ENCODE measurements at regions not wholly inside any gene's neighbourhood (a gene's known extent, or its start where the extent isn't known, plus 50 kb on each side); places are given as distances from the start of the nearest gene placed in this dataset.

DNA sequence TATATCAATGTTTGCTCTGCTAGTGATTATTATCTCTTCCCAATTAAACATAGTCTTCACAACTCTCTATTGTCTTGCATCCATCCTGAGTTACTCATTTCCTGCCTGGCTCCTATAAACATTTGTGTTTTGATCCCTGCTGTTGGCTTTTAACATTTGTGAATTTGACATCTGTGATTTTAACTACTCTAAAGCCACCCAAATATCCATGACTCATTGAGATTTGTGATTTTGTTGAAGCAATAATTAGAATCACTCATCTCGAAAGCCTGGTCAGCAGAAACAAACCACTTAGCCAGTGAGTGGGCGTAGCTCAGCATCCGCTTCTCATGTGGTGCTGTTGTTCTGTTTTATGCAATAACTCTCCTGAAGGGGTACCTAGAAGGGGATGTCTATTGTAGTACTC lies 174.3 kb upstream of the ZBTB20 start:
- no peak for DNase-seq (ENCODE audit: extremely low spot score, insufficient read length, low read depth)
- no peak for FAIRE-seq

GRCh38 chr3:115322901-115323300 lies 175.8 kb upstream of the ZBTB20 start:
- no peak for DNase-seq (ENCODE audit: extremely low spot score, insufficient read length, low read depth)
- no peak for FAIRE-seq

DNA sequence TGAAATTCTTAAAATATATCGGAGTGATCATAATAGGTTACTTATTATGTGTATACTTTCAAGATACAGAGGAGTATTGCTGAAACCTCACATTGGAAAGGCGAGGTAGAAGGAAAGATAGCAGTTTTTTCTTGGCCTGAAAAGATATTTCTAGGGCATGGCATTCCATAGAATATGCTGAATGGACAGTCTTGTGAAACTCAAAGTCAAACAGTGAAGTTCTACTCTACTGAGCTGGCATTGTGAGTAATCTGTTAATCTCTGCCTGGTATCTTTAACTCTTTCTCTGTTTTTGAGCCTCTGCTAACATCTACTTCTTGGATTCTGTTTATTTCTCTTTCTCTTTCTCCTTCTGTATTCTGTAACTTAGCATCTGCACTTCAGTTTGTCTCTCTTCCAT lies 176.3 kb upstream of the ZBTB20 start:
- DNase-seq (ENCODE audit: extremely low spot score, insufficient read length, low read depth) (no peak), FAIRE-seq (no peak)

- no peak for FAIRE-seq
- no peak for DNase-seq (ENCODE audit: extremely low spot score, insufficient read length, low read depth)
Measured at GRCh38 chr3:115324056-115324455, 177.0 kb upstream of the ZBTB20 start.

DNA sequence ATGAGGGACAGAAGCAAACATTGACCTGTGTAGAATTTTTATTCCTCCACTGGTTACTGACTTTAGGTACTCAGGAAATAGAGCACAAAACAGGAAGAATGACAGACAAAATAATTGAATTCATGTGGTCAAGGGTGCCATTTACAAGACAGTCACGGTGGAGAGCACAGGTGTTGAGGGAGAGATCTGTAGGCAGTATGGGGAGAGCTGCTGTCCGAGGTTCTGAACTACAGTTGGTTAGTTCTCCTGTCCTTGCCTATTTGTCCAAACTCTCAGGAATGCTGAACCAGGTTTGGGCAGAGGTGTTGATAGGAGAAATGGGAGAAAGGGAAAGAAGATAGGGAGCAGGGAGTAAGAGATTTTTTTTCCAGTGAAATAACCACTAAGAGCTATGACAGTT lies 178.5 kb upstream of the ZBTB20 start:
- FAIRE-seq = no peak

DNA sequence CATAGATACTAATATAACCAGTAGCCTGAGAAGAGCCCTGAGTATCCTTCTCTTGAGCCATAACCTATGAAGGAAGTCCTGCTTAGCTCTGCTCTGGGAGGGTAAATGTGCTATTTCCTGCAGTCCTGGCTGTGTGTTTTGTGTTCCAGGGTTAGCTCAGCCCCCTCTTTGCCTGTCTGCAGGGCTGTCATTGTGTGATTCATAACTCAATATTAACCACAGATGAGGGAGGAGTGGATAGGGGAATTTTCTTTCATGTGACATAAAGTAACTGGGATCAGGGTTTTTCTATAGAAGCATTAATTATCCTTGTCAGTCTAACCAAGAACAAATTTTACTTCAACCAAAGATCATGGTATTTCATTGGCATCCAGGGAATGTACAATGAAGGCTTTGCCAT lies 183.3 kb upstream of the ZBTB20 start:
- FAIRE-seq (no peak), DNase-seq (ENCODE audit: extremely low spot score, insufficient read length, low read depth) (no peak)

More for the DNA sequence above, 178.5 kb upstream of the ZBTB20 start:
- no peak for DNase-seq (ENCODE audit: extremely low spot score, insufficient read length, low read depth)

GRCh38 chr3:115332998-115333397 lies 185.9 kb upstream of the ZBTB20 start:
- FAIRE-seq (no peak), DNase-seq (ENCODE audit: extremely low spot score, insufficient read length, low read depth) (no peak)

DNA sequence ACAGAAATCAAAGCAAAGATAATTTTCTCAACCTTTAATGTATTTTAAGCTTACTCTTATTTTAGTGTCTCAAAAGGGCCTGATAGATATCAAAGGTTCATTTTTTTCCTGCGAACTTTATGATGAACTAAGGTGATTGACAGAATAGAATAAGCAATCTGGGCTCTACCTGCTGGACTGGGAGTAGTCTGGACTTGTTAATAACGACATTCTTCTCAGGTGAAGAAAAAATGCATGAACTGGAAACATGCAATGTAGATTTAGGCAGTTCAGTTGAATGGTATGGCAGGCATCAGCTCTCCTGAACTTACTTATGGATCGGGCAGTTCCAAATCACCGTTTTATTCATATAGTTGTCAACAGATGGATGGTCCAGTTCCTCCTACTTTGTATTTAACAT lies 189.7 kb upstream of the ZBTB20 start:
- no peak for DNase-seq (ENCODE audit: extremely low spot score, insufficient read length, low read depth)
- FAIRE-seq = no peak

DNA sequence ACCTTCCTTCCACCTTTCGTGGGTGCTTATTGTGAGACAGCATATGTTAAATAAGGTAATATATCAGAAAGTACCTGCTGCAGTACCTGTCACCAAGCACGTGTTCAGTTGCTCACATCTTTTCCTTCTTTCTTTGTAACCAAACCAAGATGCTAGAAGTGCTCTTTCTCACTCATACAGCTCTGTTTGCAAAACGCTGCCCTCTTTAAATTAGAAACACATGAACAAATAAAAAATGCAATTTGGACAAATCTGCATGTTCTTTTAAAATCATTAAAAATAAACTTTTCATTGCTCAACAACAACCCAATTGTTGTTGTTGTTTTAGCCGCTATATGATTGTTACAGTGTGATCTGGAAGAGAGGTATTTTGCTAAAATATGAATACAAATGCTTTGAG lies 193.5 kb upstream of the ZBTB20 start:
- FAIRE-seq = no peak

DNA sequence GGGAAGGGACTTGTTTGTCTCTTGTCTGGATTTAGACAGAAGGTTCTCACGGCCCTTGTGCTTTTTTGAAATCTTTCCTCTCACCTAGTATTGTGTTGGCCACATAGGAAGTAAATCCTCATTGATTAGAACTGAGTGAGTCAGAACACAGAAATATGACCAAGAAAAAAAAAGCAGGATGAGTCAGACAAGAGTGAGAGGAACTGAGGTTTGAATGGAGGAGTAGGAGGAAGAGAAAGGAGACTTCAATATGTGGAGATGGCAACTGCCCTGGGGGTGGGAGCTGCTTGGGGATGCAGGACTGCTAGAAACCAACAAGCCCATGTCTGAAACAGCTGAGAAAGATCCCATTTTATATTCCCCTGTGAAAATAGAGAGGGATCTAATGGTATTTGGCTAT lies 194.1 kb upstream of the ZBTB20 start:
- DNase-seq (ENCODE audit: extremely low spot score, insufficient read length, low read depth) = no peak

More for the DNA sequence above, 193.5 kb upstream of the ZBTB20 start:
- no peak for DNase-seq (ENCODE audit: extremely low spot score, insufficient read length, low read depth)

GRCh38 chr3:115347737-115348136 lies 200.6 kb upstream of the ZBTB20 start:
- no peak for DNase-seq (ENCODE audit: extremely low spot score, insufficient read length, low read depth)
- no peak for FAIRE-seq

More for the DNA sequence above, 194.1 kb upstream of the ZBTB20 start:
- FAIRE-seq = no peak

DNA sequence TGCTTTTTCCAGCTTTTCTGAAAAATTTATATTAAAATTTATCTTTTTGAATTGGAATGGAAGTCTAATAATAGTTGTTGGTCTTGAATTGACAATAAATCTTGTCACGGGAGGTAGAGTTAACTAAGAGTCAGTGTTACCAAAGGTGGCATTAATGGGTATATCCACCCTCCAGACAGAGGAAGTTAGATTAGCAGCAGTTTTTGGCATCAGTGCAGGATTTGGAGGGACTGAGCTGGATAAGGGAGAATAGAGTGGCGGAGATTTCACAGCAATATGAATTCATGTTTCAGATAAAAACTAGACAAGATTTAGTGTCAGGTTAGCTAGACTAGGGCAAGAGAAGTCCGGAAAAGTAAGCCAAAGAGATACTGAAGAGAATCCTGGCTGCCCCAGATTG lies 201.3 kb upstream of the ZBTB20 start:
- no peak for FAIRE-seq
- DNase-seq (ENCODE audit: extremely low spot score, insufficient read length, low read depth) = no peak

- no peak for FAIRE-seq
- no peak for DNase-seq (ENCODE audit: extremely low spot score, insufficient read length, low read depth)
Measured at GRCh38 chr3:115348951-115349745, 202.1 kb upstream of the ZBTB20 start.

DNA sequence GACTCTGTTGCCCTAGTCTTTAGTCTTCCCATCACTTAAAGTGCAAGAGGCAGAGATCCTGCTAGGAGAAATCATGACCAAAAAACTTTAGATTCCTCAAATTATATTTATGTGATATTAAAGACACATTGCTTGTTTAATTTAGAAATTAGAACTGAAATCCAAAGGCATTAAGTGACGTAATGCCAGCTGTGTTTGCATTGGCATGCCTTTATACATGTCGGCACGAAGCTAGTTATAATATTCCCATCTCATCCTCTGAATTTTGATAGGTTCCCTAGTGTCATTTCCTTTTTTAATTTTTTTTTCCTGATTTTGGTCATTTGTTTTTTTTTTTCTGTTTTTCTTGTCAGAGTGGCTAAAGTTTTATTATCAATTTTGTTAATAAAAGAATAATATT lies 203.5 kb upstream of the ZBTB20 start:
- FAIRE-seq (no peak), DNase-seq (ENCODE audit: extremely low spot score, insufficient read length, low read depth) (no peak)

- FAIRE-seq (no peak), DNase-seq (ENCODE audit: extremely low spot score, insufficient read length, low read depth) (no peak)
Measured at GRCh38 chr3:115351193-115351592, 204.1 kb upstream of the ZBTB20 start.

DNA sequence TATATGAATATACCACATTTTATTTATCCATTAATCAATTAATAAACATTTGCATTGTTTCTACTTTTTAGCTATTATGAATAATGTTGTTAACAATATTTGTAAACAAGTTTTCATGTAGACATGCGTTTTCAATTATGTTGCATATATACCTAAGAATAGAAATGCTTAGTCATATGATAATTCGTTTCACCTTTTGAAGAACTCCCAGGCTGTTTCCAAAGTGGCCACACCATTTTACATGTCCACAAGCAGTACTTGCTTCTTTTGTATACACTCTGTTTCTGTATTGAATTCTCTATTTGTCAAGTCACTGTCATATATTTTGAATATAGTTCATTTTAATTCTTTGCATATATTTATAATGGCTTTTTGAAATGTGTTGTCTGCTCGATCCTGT lies 206.9 kb upstream of the ZBTB20 start:
- FAIRE-seq = no peak

GRCh38 chr3:115357456-115357855 lies 210.4 kb upstream of the ZBTB20 start:
- DNase-seq (ENCODE audit: extremely low spot score, insufficient read length, low read depth) (no peak), FAIRE-seq (no peak)

More for the DNA sequence above, 206.9 kb upstream of the ZBTB20 start:
- DNase-seq (ENCODE audit: extremely low spot score, insufficient read length, low read depth) = no peak

DNA sequence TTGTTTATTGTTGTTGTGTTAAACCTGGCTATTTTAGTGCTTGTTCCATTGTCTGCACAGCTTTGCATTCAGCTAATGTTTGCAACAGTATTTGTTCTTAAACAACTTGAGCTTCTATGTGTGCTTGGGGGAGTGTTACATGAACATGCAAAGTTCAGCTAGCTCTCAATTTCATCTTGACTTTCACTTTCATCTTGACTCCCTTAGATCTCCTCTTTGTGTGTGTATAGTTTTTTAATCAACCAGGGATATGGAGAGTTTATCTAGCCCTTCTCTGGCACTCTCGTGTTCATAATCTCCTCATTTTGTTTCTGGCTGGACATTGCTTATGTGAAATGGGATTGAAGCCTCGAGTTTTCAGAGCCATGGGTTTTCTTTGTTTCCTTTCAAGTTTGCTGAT lies 212.4 kb upstream of the ZBTB20 start:
- peak; percentile 63 for FAIRE-seq
- DNase-seq (ENCODE audit: extremely low spot score, insufficient read length, low read depth) = peak; percentile 2

DNA sequence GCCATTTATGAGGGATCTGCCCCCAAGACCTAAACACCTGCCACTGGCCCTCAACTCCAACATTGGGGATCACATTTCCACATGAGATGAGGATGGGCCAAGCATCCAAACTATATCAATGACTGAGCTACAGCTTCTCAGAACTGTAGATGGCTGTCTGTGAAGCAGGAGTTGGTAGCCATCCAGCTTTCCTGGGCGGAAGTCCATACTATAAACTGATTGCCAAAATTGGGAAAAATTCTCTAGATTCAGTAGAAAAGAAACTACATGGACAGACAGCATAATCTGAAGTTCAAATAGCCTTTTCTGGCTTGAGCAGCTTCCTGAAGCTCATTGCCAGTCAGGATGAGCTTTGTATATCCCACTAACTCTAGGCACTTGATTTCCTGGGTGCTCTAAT lies 214.7 kb upstream of the ZBTB20 start:
- FAIRE-seq (no peak), DNase-seq (ENCODE audit: extremely low spot score, insufficient read length, low read depth) (no peak)

DNA sequence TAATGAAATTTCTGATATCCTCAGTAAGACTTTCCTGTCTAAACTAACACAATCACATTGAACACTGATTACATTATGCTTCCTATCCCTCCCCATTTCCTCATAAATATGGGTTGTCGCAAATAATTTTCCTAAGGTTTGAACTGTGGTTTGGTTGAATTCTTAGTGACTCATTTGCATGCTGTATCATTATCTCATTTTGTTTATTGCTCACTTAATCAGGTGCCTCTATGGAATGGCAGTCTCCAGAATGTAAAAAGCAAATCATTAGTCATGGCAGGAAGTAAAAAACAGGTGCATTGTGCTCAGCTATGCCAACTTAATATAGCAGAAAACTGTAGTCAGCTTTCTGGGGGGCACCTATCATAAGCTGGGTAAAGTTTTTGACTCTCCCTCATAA lies 216.0 kb upstream of the ZBTB20 start:
- DNase-seq (ENCODE audit: extremely low spot score, insufficient read length, low read depth) (no peak), FAIRE-seq (no peak)

DNA sequence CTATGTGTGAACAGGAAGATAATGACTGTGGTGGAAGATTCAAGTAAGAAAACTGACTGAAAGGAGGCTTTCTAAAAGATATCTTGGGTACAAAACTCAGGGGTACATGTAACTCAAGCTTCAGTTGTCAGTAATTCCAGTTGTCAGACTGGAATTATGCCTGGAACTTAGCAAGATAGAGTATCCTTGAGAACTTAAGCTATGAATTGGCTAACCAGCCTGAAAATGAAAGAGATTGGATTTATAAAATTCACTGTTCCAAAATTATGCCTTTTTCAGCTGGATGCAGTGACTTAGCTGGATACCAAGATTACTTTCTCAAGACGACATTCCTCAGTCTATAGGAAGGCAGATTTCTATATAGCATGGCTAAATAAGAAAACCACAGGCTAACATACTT lies 221.9 kb upstream of the ZBTB20 start:
- no peak for DNase-seq (ENCODE audit: extremely low spot score, insufficient read length, low read depth)
- no peak for FAIRE-seq

- no peak for FAIRE-seq
- DNase-seq (ENCODE audit: extremely low spot score, insufficient read length, low read depth) = no peak
Measured at GRCh38 chr3:115375362-115375761, 228.3 kb upstream of the ZBTB20 start.
